GM12892 (cell line): ENCODE measurements at regions not wholly inside any gene's neighbourhood (a gene's known extent, or its start where the extent isn't known, plus 50 kb on each side); places are given as distances from the start of the nearest gene placed in this dataset.

Experiments
- POLR2A ChIP-seq: IDR thresholded peaks from 2 replicates; pipeline ENCODE4 v1.6.1; 2011; ENCODE audit warnings: low read depth, low read length, control low read depth
- POLR2AphosphoS5 ChIP-seq: IDR thresholded peaks from 2 replicates; pipeline ENCODE4 v1.6.1; 2011; ENCODE audit warnings: low read depth, low read length, control low read depth
- TAF1 ChIP-seq: IDR thresholded peaks from 2 replicates; pipeline ENCODE4 v1.6.1; 2011; ENCODE audit warnings: low read depth, mild to moderate bottlenecking, control low read depth, low read length, borderline replicate concordance

GRCh38 chr11:134478176-134478575 lies 66.1 kb upstream of the B3GAT1 start:
- TF ChIP-seq POLR2A (no peak), POLR2AphosphoS5 (no peak), TAF1 (no peak)
